Stomach (tissue), 8 donors: ENCODE measurements at regions not wholly inside any gene's neighbourhood (a gene's known extent, or its start where the extent isn't known, plus 50 kb on each side); places are given as distances from the start of the nearest gene placed in this dataset.
"Not testable (repeated sequence)": the region's sequence is repeated elsewhere in the genome, so short reads cannot be mapped to it uniquely, and the experiment has no call there.

Experiments used
- DNase-seq, 2 donors: peaks; one replicate each; pipeline versions ENCODE4 v3.0.0 to v3.0.0-alpha.2; 2013 to 2019
- H3K27ac ChIP-seq, 5 donors: fragments of 200-600 bp in 4 of 5; sonication (generic) in 4 of 5; one replicate each; pipeline ENCODE4 v1.5.1; 2013 to 2019; ENCODE audit warnings: mild to moderate bottlenecking in 1 of 5, moderate library complexity in 1 of 5
- H3K27me3 ChIP-seq, 3 donors: fragments of 200-600 bp; sonication (generic); one replicate each; pipeline ENCODE4 v1.5.1; 2017 to 2019; ENCODE audit warnings: mixed run types in 1 of 3
- H3K36me3 ChIP-seq, 4 donors: fragments of 200-600 bp; sonication (generic); 1 replicate in 3 of 4; 2 replicates in 1 of 4; pipeline ENCODE4 v1.5.1; 2016 to 2019
- H3K4me1 ChIP-seq, 4 donors: fragments of 200-600 bp; sonication (generic); one replicate each; pipeline ENCODE4 v1.5.1; 2016 to 2019
- H3K4me3 ChIP-seq, 4 donors: fragments of 200-600 bp; sonication (generic) in 3 of 4; one replicate each; pipeline ENCODE4 v1.5.1; 2016 to 2019; ENCODE audit warnings: mild to moderate bottlenecking in 1 of 4
- H3K9me3 ChIP-seq, 4 donors: fragments of 200-600 bp; sonication (generic); one replicate each; pipeline ENCODE4 v1.5.1; 2016 to 2019
- CTCF ChIP-seq, 7 experiments: fragments of 450-650 bp in 4 of 7; fragments of 200-600 bp in 3 of 7; sonication (generic) in 3 of 7; IDR thresholded peaks; one replicate each; pipeline ENCODE4 v1.5.1; 2016 to 2019; ENCODE audit warnings: antibody characterized with exemption in 7 of 7, control low read depth in 2 of 7, mild to moderate bottlenecking in 1 of 7
- EP300 ChIP-seq: sonication (generic); formaldehyde crosslinking; IDR thresholded peaks from one replicate; pipeline ENCODE4 v1.6.1; 2017; ENCODE audit warnings: antibody characterized with exemption
- POLR2A ChIP-seq, 4 donors: fragments of 450-650 bp; IDR thresholded peaks; one replicate each; pipeline ENCODE4 v1.6.1; 2016; ENCODE audit warnings: antibody characterized with exemption in 4 of 4, control low read depth in 2 of 4, mild to moderate bottlenecking in 1 of 4, moderate library complexity in 1 of 4
- POLR2AphosphoS5 ChIP-seq, 3 donors: sonication (generic); formaldehyde crosslinking; IDR thresholded peaks; one replicate each; pipeline ENCODE4 v1.6.1; 2016; ENCODE audit warnings: antibody characterized with exemption in 3 of 3
- WGBS, 5 donors: extraction: QIAGEN DNeasy Blood & Tissue Kit in 3 of 5; methylation state at CpG; one replicate each; pipeline versions ENCODE4 v1.1.5 to v1.1.7; 2013 to 2018; 5-methylcytosine and 5-hydroxymethylcytosine counted together
- intact Hi-C: fragments of 100-400 bp; cut with DNase I; formaldehyde crosslinking; loops from one replicate; pipeline ENCODE4 v1.15.1; 2023; ENCODE audit warnings: low total_unique reads
- donor health status: healthy with polysubstance abuse.
- donor health status: Bipolar disorder and iron deficiency.
- donor health status: healthy.

GRCh38 chr12:38120438-38120837 is 196.1 kb upstream of the ALG10B start:
- no peak overlapping the region for H3K4me3 ChIP-seq
- DNase-seq = no peak
- no peaks in the 10 kb centered on the region for H3K36me3 ChIP-seq
- intact Hi-C loops = no loop called here
- H3K27ac ChIP-seq = no peak overlapping the region
- H3K27me3 ChIP-seq = no peaks in the 10 kb centered on the region
- 73 to 87% (median 82%) methylated on average over 5 of the region's 5 CpGs for WGBS, 5 donors
- H3K9me3 ChIP-seq = peaks cover 0 to 5% (median 4%) of the 10 kb centered on the region in 4 donors
- TF ChIP-seq EP300 = no peak
- no peak for TF ChIP-seq POLR2A (IDR thresholded peaks at IDR 0.05)
- TF ChIP-seq POLR2AphosphoS5 (IDR thresholded peaks at IDR 0.05) = no peak
- no peak for TF ChIP-seq CTCF (IDR thresholded peaks at IDR 0.05)
- H3K4me1 ChIP-seq = peaks cover 0 to 12% (median 5%) of the 10 kb centered on the region in 4 donors

GRCh38 chr12:38123028-38123427 is 193.5 kb upstream of the ALG10B start:
- H3K27me3 ChIP-seq, H3K4me3 ChIP-seq, DNase-seq, H3K36me3 ChIP-seq, intact Hi-C loops, H3K9me3 ChIP-seq: not testable (repeated sequence)
- Histone ChIP-seq H3K27ac (peak overlapping the region in 1 of 5 donors; percentile 76), H3K4me1 (peaks cover 0 to 12% (median 6%) of the 10 kb centered on the region in 4 donors)
- 55 to 70% (median 67%) methylated on average over 2 of the region's 2 CpGs for WGBS, 5 donors

GRCh38 chr12:38123566-38124246 is 192.9 kb upstream of the ALG10B start:
- no peaks in the 10 kb centered on the region for H3K27me3 ChIP-seq
- H3K4me1 ChIP-seq = peaks cover 0 to 12% (median 6%) of the 10 kb centered on the region in 4 donors
- TF ChIP-seq POLR2A (IDR thresholded peaks at IDR 0.05) (no peak), EP300 (no peak), CTCF (IDR thresholded peaks at IDR 0.05) (no peak), POLR2AphosphoS5 (IDR thresholded peaks at IDR 0.05) (no peak)
- DNase-seq = no peak
- H3K36me3 ChIP-seq = no peaks in the 10 kb centered on the region
- intact Hi-C loops = no loop called here
- peaks cover 0 to 5% (median 4%) of the 10 kb centered on the region in 4 donors for H3K9me3 ChIP-seq
- WGBS, 5 donors = 45 to 69% (median 60%) methylated on average over 8 of the region's 8 CpGs
- H3K4me3 ChIP-seq = no peak overlapping the region
- peak overlapping the region; percentile 71 to 92 (median 78) for H3K27ac ChIP-seq

GRCh38 chr12:38124247-38125012 is 192.1 kb upstream of the ALG10B start:
- Histone ChIP-seq H3K27ac (peak overlapping the region; percentile 71 to 92 (median 78)), H3K4me1 (peaks cover 0 to 12% (median 6%) of the 10 kb centered on the region in 4 donors), H3K9me3 (peaks cover 0 to 5% (median 4%) of the 10 kb centered on the region in 4 donors), H3K4me3 (no peak overlapping the region), H3K36me3 (no peaks in the 10 kb centered on the region), H3K27me3 (no peaks in the 10 kb centered on the region)
- TF ChIP-seq POLR2A (IDR thresholded peaks at IDR 0.05) (no peak), POLR2AphosphoS5 (IDR thresholded peaks at IDR 0.05) (peak in 1 of 3 donors; percentile 39)
- 12 to 32% (median 27%) methylated on average over 3 of the region's 3 CpGs for WGBS, 5 donors
- DNase-seq = peak; percentile 28 to 56
- intact Hi-C loops = no loop called here

GRCh38 chr12:38132139-38132538 is 184.4 kb upstream of the ALG10B start:
- peak overlapping the region in 1 of 5 donors; percentile 28 for H3K27ac ChIP-seq
- no peaks in the 10 kb centered on the region for H3K36me3 ChIP-seq
- intact Hi-C loops = no loop called here
- peaks cover 0 to 4% (median 2%) of the 10 kb centered on the region in 4 donors for H3K4me1 ChIP-seq
- DNase-seq = peak in 1 of 2 donors; percentile 81
- no peak overlapping the region for H3K4me3 ChIP-seq
- no peaks in the 10 kb centered on the region for H3K9me3 ChIP-seq
- WGBS, 5 donors = 17 to 42% (median 21%) methylated on average over 2 of the region's 2 CpGs
- TF ChIP-seq EP300 (no peak), POLR2AphosphoS5 (IDR thresholded peaks at IDR 0.05) (no peak), POLR2A (IDR thresholded peaks at IDR 0.05) (no peak), CTCF (IDR thresholded peaks at IDR 0.05) (no peak)
- peaks cover 0 to 1% (median 0%) of the 10 kb centered on the region in 3 donors for H3K27me3 ChIP-seq
